Stomach (tissue), 8 donors: ENCODE measurements at regions not wholly inside any gene's neighbourhood (a gene's known extent, or its start where the extent isn't known, plus 50 kb on each side); places are given as distances from the start of the nearest gene placed in this dataset.

ENCODE experiments used
- DNase-seq, 2 donors: peaks; one replicate each; pipeline versions ENCODE4 v3.0.0 to v3.0.0-alpha.2; 2013 to 2019
- H3K27ac ChIP-seq, 5 donors: fragments of 200-600 bp in 4 of 5; sonication (generic) in 4 of 5; one replicate each; pipeline ENCODE4 v1.5.1; 2013 to 2019; ENCODE audit warnings: mild to moderate bottlenecking in 1 of 5, moderate library complexity in 1 of 5
- H3K27me3 ChIP-seq, 3 donors: fragments of 200-600 bp; sonication (generic); one replicate each; pipeline ENCODE4 v1.5.1; 2017 to 2019; ENCODE audit warnings: mixed run types in 1 of 3
- H3K36me3 ChIP-seq, 4 donors: fragments of 200-600 bp; sonication (generic); 1 replicate in 3 of 4; 2 replicates in 1 of 4; pipeline ENCODE4 v1.5.1; 2016 to 2019
- H3K4me1 ChIP-seq, 4 donors: fragments of 200-600 bp; sonication (generic); one replicate each; pipeline ENCODE4 v1.5.1; 2016 to 2019
- H3K4me3 ChIP-seq, 4 donors: fragments of 200-600 bp; sonication (generic) in 3 of 4; one replicate each; pipeline ENCODE4 v1.5.1; 2016 to 2019; ENCODE audit warnings: mild to moderate bottlenecking in 1 of 4
- H3K9me3 ChIP-seq, 4 donors: fragments of 200-600 bp; sonication (generic); one replicate each; pipeline ENCODE4 v1.5.1; 2016 to 2019
- EP300 ChIP-seq: sonication (generic); formaldehyde crosslinking; IDR thresholded peaks from one replicate; pipeline ENCODE4 v1.6.1; 2017; ENCODE audit warnings: antibody characterized with exemption
- POLR2A ChIP-seq, 4 donors: fragments of 450-650 bp; IDR thresholded peaks; one replicate each; pipeline ENCODE4 v1.6.1; 2016; ENCODE audit warnings: antibody characterized with exemption in 4 of 4, control low read depth in 2 of 4, mild to moderate bottlenecking in 1 of 4, moderate library complexity in 1 of 4
- POLR2AphosphoS5 ChIP-seq, 3 donors: sonication (generic); formaldehyde crosslinking; IDR thresholded peaks; one replicate each; pipeline ENCODE4 v1.6.1; 2016; ENCODE audit warnings: antibody characterized with exemption in 3 of 3
- WGBS, 5 donors: extraction: QIAGEN DNeasy Blood & Tissue Kit in 3 of 5; methylation state at CpG; one replicate each; pipeline versions ENCODE4 v1.1.5 to v1.1.7; 2013 to 2018; 5-methylcytosine and 5-hydroxymethylcytosine counted together
- intact Hi-C: fragments of 100-400 bp; cut with DNase I; formaldehyde crosslinking; loops from one replicate; pipeline ENCODE4 v1.15.1; 2023; ENCODE audit warnings: low total_unique reads
- TF ChIP-seq, protein P1 (sequence below), 7 experiments: fragments of 450-650 bp in 4 of 7; fragments of 200-600 bp in 3 of 7; sonication (generic) in 3 of 7; IDR thresholded peaks; one replicate each; pipeline ENCODE4 v1.5.1; 2016 to 2019; ENCODE audit warnings: antibody characterized with exemption in 7 of 7, control low read depth in 2 of 7, mild to moderate bottlenecking in 1 of 7
- donor health status: healthy with polysubstance abuse.
- donor health status: Bipolar disorder and iron deficiency.
- donor health status: healthy.

DNA sequence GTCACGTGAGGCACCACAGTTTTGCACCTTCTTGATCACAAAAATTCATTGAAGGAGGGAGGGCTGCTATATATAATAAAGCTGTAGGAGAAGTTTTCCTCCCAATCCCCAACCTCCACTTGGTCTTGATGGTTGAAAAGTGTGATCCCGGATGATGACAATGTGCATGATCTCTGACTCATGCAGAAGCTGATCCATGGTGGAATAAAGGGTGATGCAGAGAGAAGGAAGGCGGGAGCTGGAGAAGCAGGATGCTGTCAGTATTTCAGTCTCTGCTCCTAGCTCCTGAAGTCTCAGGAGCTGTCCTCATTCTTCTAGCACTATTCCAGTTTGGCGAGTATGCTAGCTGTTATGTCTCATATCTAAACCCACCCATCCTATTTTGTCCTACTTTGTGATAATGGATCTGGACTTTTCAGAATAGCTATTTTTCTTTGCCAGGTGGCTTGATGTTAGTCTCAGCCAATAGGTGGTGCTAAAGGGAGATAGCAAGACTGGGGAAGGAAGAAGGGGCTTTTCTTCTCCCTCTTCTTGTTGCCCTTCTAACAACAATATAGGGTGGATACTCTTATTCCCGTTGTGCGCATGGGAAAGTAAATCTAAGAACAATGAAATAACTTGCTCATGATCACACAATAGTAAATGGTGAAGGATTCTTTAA is 65.6 kb upstream of the HTR2A start:
- Histone ChIP-seq H3K4me1 (no peaks in the 10 kb centered on the region), H3K9me3 (no peaks in the 10 kb centered on the region), H3K4me3 (no peak overlapping the region), H3K27me3 (no peaks in the 10 kb centered on the region), H3K36me3 (no peaks in the 10 kb centered on the region), H3K27ac (no peak overlapping the region)
- WGBS, 5 donors: 72 to 80% (median 76%) methylated on average over 6 of the region's 6 CpGs
- TF ChIP-seq, protein P1, sequence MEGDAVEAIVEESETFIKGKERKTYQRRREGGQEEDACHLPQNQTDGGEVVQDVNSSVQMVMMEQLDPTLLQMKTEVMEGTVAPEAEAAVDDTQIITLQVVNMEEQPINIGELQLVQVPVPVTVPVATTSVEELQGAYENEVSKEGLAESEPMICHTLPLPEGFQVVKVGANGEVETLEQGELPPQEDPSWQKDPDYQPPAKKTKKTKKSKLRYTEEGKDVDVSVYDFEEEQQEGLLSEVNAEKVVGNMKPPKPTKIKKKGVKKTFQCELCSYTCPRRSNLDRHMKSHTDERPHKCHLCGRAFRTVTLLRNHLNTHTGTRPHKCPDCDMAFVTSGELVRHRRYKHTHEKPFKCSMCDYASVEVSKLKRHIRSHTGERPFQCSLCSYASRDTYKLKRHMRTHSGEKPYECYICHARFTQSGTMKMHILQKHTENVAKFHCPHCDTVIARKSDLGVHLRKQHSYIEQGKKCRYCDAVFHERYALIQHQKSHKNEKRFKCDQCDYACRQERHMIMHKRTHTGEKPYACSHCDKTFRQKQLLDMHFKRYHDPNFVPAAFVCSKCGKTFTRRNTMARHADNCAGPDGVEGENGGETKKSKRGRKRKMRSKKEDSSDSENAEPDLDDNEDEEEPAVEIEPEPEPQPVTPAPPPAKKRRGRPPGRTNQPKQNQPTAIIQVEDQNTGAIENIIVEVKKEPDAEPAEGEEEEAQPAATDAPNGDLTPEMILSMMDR (IDR thresholded peaks at IDR 0.05): peak in 1 of 7 experiments; percentile 16
- no peak for TF ChIP-seq EP300
- intact Hi-C loops: no loop called here
- no peak for DNase-seq

DNA sequence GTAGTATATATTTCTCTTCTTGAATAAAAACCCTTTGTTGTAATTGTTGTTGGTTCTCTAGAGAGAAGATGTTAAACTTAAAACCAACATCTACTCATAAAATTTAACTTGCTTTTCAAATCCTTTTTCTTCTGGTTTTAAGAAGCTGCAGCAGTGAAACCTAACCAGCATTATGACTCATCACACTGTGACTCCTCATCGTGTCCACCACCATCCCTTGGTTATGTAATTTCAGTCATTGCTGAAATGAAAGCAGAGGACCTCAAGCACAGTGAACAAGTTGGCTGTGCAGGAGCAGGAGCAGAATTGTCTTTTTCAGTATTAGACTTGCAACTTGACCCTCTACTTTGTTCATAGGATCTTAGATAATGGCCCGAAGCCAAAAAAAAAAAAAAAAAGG is 64.9 kb upstream of the HTR2A start:
- Histone ChIP-seq H3K36me3 (no peaks in the 10 kb centered on the region), H3K27ac (no peak overlapping the region), H3K4me3 (no peak overlapping the region), H3K9me3 (no peaks in the 10 kb centered on the region), H3K4me1 (no peaks in the 10 kb centered on the region), H3K27me3 (no peaks in the 10 kb centered on the region)
- no peak for DNase-seq
- intact Hi-C loops: no loop called here
- WGBS, 5 donors: 39 to 68% (median 60%) methylated on average over 2 of the region's 2 CpGs
- TF ChIP-seq POLR2AphosphoS5 (IDR thresholded peaks at IDR 0.05) (no peak), EP300 (no peak), POLR2A (IDR thresholded peaks at IDR 0.05) (no peak)
- TF ChIP-seq, protein P1 (IDR thresholded peaks at IDR 0.05): no peak

DNA sequence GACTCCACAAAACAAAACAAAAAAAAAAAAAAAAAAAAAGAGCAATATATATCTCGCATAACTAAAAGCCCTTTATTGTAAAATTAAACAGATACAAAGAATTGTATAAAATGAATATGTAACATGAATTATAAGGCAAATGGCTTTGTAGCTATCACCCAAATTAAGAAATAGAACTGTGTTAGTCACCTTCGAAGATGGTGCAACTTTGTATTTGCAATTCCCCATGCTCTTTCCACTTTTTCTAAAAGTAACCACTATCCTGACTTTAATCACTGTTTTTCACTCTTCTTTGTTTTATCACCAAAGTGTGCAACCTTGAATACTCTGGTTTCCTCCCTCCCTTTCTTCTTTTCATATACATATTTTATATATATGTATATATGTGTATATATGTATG is 57.1 kb upstream of the HTR2A start:
- intact Hi-C loops: no loop called here
- 84 to 98% (median 92%) methylated on average over 2 of the region's 2 CpGs for WGBS, 5 donors
- TF ChIP-seq EP300 (no peak), POLR2AphosphoS5 (IDR thresholded peaks at IDR 0.05) (no peak), POLR2A (IDR thresholded peaks at IDR 0.05) (no peak)
- TF ChIP-seq, protein P1 (IDR thresholded peaks at IDR 0.05): no peak
- Histone ChIP-seq H3K27me3 (no peaks in the 10 kb centered on the region), H3K27ac (no peak overlapping the region), H3K36me3 (no peaks in the 10 kb centered on the region), H3K4me1 (no peaks in the 10 kb centered on the region), H3K4me3 (no peak overlapping the region), H3K9me3 (no peaks in the 10 kb centered on the region)
- DNase-seq: no peak

DNA sequence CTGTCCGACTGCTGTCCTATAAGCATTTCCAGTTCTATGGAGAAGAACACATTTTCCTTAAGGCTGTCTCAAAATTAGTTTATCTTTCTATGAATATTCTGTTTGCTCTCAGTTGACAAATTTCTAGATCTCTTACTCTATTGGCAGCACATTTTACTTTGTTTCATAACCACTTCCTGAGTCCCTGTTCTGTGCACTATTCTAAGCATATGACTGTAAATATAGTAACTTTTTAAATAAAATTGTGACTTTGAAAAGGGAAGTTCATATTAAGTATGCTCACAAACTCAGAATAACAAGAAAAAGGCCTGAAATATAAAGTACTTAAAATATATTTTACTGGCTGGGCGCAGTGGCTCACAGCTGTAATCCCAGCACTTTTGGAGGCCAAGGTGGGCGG is 56.5 kb upstream of the HTR2A start:
- no peak overlapping the region for H3K4me3 ChIP-seq
- no peak for DNase-seq
- H3K9me3 ChIP-seq: no peaks in the 10 kb centered on the region
- intact Hi-C loops: no loop called here
- H3K27me3 ChIP-seq: no peaks in the 10 kb centered on the region
- H3K27ac ChIP-seq: no peak overlapping the region
- no peaks in the 10 kb centered on the region for H3K4me1 ChIP-seq
- TF ChIP-seq, protein P1 (IDR thresholded peaks at IDR 0.05): no peak
- TF ChIP-seq EP300: no peak
- TF ChIP-seq POLR2A (IDR thresholded peaks at IDR 0.05): no peak
- no peak for TF ChIP-seq POLR2AphosphoS5 (IDR thresholded peaks at IDR 0.05)
- 72 to 81% (median 76%) methylated on average over 3 of the region's 3 CpGs for WGBS, 5 donors
- no peaks in the 10 kb centered on the region for H3K36me3 ChIP-seq
